ENCODE measurements at regions not wholly inside any gene's neighbourhood (a gene's known extent, or its start where the extent isn't known, plus 50 kb on each side); places are given as distances from the start of the nearest gene placed in this dataset.

DNA sequence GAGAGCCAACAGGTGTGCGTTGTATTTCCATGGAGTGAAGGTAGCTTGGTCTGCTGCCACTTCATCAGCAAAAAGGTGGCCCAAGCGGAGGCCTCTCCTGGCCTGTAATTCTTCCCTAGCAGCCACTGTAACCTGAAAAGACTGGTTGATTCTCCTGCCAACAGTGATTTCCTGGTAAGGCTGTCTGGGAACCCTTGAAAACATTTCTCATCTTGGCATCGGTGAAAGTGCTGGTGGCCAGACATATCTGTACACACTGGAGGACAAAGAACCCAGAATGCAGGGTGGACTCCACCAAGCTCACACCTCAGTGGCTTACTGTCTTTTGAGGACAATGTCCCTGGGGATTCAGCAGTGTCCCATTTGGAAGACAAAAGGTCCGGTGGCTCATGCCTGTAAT is 128.0 kb downstream of the TRIM29 start:
- Histone ChIP-seq H2AFZ (ENCODE audit: low read depth, low read length) (no peak overlapping the region), H3K79me2 (replicated peaks; ENCODE audit: insufficient read depth, low read length) (no peaks in the 10 kb centered on the region)
- TF ChIP-seq EZH2 (IDR thresholded peaks at IDR 0.05; ENCODE audit: borderline replicate concordance, insufficient read depth, low read length, poor library complexity, severe bottlenecking) (no peak), EP300 (conservative IDR thresholded peaks at IDR 0.05; ENCODE audit: poor library complexity, severe bottlenecking) (no peak), TAF1 (IDR thresholded peaks at IDR 0.05; ENCODE audit: low read depth) (no peak)
- TF ChIP-seq, protein P1, sequence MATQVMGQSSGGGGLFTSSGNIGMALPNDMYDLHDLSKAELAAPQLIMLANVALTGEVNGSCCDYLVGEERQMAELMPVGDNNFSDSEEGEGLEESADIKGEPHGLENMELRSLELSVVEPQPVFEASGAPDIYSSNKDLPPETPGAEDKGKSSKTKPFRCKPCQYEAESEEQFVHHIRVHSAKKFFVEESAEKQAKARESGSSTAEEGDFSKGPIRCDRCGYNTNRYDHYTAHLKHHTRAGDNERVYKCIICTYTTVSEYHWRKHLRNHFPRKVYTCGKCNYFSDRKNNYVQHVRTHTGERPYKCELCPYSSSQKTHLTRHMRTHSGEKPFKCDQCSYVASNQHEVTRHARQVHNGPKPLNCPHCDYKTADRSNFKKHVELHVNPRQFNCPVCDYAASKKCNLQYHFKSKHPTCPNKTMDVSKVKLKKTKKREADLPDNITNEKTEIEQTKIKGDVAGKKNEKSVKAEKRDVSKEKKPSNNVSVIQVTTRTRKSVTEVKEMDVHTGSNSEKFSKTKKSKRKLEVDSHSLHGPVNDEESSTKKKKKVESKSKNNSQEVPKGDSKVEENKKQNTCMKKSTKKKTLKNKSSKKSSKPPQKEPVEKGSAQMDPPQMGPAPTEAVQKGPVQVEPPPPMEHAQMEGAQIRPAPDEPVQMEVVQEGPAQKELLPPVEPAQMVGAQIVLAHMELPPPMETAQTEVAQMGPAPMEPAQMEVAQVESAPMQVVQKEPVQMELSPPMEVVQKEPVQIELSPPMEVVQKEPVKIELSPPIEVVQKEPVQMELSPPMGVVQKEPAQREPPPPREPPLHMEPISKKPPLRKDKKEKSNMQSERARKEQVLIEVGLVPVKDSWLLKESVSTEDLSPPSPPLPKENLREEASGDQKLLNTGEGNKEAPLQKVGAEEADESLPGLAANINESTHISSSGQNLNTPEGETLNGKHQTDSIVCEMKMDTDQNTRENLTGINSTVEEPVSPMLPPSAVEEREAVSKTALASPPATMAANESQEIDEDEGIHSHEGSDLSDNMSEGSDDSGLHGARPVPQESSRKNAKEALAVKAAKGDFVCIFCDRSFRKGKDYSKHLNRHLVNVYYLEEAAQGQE (IDR thresholded peaks at IDR 0.05; ENCODE audit: borderline replicate concordance), result no peak

DNA sequence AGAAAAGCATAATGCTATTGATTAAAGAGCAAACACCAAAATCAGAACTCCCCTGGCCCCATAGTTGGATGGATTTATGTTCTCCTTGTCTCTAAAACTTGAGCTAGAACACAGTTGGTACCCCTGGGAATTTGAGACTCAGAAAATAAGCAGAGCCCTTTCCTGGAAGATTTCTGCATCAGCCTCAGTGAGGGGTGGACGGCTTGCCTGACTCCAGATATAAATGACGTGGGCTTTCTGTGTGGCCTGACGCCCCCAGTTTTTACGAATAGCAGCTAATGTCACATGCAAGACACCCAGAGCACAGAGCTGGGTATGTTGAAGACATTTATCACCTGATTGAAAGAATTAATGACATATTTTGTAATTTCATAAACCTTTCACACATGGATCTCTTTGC is 130.8 kb downstream of the TRIM29 start:
- Histone ChIP-seq H3K4me3 (ENCODE audit: low read length) (no peak overlapping the region), H4K20me1 (ENCODE audit: insufficient read depth) (no peaks in the 10 kb centered on the region), H2AFZ (ENCODE audit: low read depth, low read length) (no peak overlapping the region), H3K9me2 (ENCODE audit: insufficient read depth, low read length) (no peaks in the 10 kb centered on the region), H3K27ac (ENCODE audit: low read length) (no peak overlapping the region), H3K79me2 (replicated peaks; ENCODE audit: insufficient read depth, low read length) (no peaks in the 10 kb centered on the region), H3K36me3 (ENCODE audit: insufficient read depth, low read length) (no peaks in the 10 kb centered on the region), H3K9me3 (ENCODE audit: low read length) (no peaks in the 10 kb centered on the region), H3K4me2 (ENCODE audit: low read length) (no peak overlapping the region), H3F3A (ENCODE audit: insufficient read depth, low read length, poor library complexity, severe bottlenecking) (no peaks in the 10 kb centered on the region), H3K27me3 (ENCODE audit: insufficient read depth, low read depth, low read length) (no peaks in the 10 kb centered on the region), H3K9ac (ENCODE audit: low read length) (no peak overlapping the region)
- TF ChIP-seq EP300 (conservative IDR thresholded peaks at IDR 0.05; ENCODE audit: poor library complexity, severe bottlenecking) (no peak), MXI1 (conservative IDR thresholded peaks at IDR 0.05; ENCODE audit: poor library complexity, severe bottlenecking) (no peak), SMC3 (conservative IDR thresholded peaks at IDR 0.05; ENCODE audit: poor library complexity) (no peak), RAD21 (conservative IDR thresholded peaks at IDR 0.05) (no peak), EZH2 (IDR thresholded peaks at IDR 0.05; ENCODE audit: borderline replicate concordance, insufficient read depth, low read length, poor library complexity, severe bottlenecking) (no peak), POLR2AphosphoS5 (IDR thresholded peaks at IDR 0.05) (no peak)

More for the DNA sequence above, 128.0 kb downstream of the TRIM29 start:
- H3K27me3 ChIP-seq (ENCODE audit: insufficient read depth, low read depth, low read length), result no peaks in the 10 kb centered on the region
- no peaks in the 10 kb centered on the region for H3K9me2 ChIP-seq (ENCODE audit: insufficient read depth, low read length)
- H3K4me2 ChIP-seq (ENCODE audit: low read length), result no peak overlapping the region
- no peak overlapping the region for H3K4me3 ChIP-seq (ENCODE audit: low read length)
- no peaks in the 10 kb centered on the region for H3K9me3 ChIP-seq (ENCODE audit: low read length)
- no peaks in the 10 kb centered on the region for H4K20me1 ChIP-seq (ENCODE audit: insufficient read depth)
- no peaks in the 10 kb centered on the region for H3K36me3 ChIP-seq (ENCODE audit: insufficient read depth, low read length)
- H3K27ac ChIP-seq (ENCODE audit: low read length), result no peak overlapping the region
- no peaks in the 10 kb centered on the region for H3F3A ChIP-seq (ENCODE audit: insufficient read depth, low read length, poor library complexity, severe bottlenecking)
- H3K9ac ChIP-seq (ENCODE audit: low read length), result no peak overlapping the region

DNA sequence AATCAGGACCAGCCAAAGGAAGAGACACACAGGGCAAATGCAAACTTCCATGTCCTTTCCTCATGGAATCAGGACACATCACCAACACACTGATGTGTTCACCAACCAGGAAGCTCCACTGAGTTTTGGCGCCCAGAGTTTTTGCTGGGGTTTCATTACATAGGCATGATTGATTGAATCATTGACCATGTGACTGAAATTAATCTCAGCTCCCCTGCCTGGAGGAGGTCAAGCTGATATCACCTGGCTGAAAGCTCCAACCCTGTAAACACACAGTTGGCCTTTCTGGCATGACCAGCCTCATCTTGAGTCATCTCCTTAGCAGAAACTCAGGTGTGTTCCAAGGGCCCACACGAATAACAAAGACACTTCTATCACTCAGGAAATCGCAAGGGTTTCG is 133.2 kb downstream of the TRIM29 start:
- Histone ChIP-seq H3K27ac (ENCODE audit: low read length) (no peak overlapping the region), H3K27me3 (ENCODE audit: insufficient read depth, low read depth, low read length) (no peaks in the 10 kb centered on the region), H3K9me2 (ENCODE audit: insufficient read depth, low read length) (no peaks in the 10 kb centered on the region), H3K36me3 (ENCODE audit: insufficient read depth, low read length) (no peaks in the 10 kb centered on the region), H3K9me3 (ENCODE audit: low read length) (no peaks in the 10 kb centered on the region), H4K20me1 (ENCODE audit: insufficient read depth) (no peaks in the 10 kb centered on the region), H3K4me3 (ENCODE audit: low read length) (no peak overlapping the region), H3F3A (ENCODE audit: insufficient read depth, low read length, poor library complexity, severe bottlenecking) (no peaks in the 10 kb centered on the region), H3K4me2 (ENCODE audit: low read length) (no peak overlapping the region), H3K79me2 (replicated peaks; ENCODE audit: insufficient read depth, low read length) (no peaks in the 10 kb centered on the region), H3K9ac (ENCODE audit: low read length) (no peak overlapping the region), H2AFZ (ENCODE audit: low read depth, low read length) (no peak overlapping the region)
- TF ChIP-seq MXI1 (conservative IDR thresholded peaks at IDR 0.05; ENCODE audit: poor library complexity, severe bottlenecking), result no peak
- TF ChIP-seq, protein P1 (IDR thresholded peaks at IDR 0.05; ENCODE audit: borderline replicate concordance), result no peak
- TF ChIP-seq, protein P2, sequence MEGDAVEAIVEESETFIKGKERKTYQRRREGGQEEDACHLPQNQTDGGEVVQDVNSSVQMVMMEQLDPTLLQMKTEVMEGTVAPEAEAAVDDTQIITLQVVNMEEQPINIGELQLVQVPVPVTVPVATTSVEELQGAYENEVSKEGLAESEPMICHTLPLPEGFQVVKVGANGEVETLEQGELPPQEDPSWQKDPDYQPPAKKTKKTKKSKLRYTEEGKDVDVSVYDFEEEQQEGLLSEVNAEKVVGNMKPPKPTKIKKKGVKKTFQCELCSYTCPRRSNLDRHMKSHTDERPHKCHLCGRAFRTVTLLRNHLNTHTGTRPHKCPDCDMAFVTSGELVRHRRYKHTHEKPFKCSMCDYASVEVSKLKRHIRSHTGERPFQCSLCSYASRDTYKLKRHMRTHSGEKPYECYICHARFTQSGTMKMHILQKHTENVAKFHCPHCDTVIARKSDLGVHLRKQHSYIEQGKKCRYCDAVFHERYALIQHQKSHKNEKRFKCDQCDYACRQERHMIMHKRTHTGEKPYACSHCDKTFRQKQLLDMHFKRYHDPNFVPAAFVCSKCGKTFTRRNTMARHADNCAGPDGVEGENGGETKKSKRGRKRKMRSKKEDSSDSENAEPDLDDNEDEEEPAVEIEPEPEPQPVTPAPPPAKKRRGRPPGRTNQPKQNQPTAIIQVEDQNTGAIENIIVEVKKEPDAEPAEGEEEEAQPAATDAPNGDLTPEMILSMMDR (IDR thresholded peaks at IDR 0.05; ENCODE audit: poor library complexity, severe bottlenecking), result no peak
- TF ChIP-seq EP300 (conservative IDR thresholded peaks at IDR 0.05; ENCODE audit: poor library complexity, severe bottlenecking), result no peak
- TF ChIP-seq RAD21 (conservative IDR thresholded peaks at IDR 0.05), result no peak
- TF ChIP-seq EZH2 (IDR thresholded peaks at IDR 0.05; ENCODE audit: borderline replicate concordance, insufficient read depth, low read length, poor library complexity, severe bottlenecking), result no peak
- no peak for TF ChIP-seq SMC3 (conservative IDR thresholded peaks at IDR 0.05; ENCODE audit: poor library complexity)
- TF ChIP-seq POLR2AphosphoS5 (IDR thresholded peaks at IDR 0.05), result no peak
- TF ChIP-seq TAF1 (IDR thresholded peaks at IDR 0.05; ENCODE audit: low read depth), result no peak
